ENCODE measurements at regions not wholly inside any gene's neighbourhood (a gene's known extent, or its start where the extent isn't known, plus 50 kb on each side); places are given as distances from the start of the nearest gene placed in this dataset.

DNA sequence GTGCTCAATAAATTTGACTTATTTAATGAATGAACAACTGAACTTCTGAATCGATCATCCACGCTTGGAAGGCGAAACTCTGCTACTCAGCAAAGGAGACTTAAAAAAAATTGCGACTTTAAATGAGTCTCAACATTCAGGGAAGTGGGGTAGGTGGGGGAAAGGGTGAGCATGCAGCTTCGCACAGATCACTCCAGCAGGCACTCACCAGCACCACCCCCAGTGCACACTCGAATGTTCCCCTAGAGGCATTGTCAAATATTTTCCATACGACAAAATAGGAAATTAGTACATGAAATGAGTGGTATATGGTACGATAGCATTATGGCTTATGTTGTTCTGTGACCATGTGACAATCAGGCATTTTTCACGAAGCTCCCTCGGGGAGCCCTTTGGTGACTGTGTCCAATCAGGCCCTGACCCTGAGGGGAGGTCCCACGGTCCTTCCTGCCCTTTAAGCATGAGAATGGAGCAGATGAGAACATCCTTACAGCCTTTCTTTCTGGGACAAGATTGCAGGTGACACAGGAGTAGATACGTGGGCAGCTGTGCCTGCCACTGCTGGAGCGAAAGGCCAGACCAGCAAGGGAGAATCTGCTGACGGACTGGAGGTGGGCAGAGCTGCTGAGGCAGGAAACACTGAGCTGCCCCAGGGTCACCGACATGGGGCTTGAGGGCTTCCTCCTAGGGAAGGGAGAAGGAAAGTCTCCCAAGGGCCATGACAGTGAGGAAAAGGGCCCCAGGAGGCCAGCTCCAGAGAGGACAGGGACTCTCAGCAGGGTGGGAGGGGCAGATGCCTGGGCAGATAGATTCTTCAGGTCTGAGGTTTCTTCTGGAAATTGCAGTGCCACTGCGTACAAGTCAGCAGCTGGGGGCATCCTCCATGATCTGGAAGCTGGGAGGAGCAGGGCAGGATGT is 101.3 kb upstream of the ID2 start:
- Histone ChIP-seq H3K4me3 (no peak overlapping the region), H3K27ac (no peak overlapping the region), H3K36me3 (no peaks in the 10 kb centered on the region), H3K27me3 (no peaks in the 10 kb centered on the region), H3K4me1 (peaks cover 9 to 43% (median 20%) of the 10 kb centered on the region in 4 donors), H3K9me3 (no peaks in the 10 kb centered on the region)
- no peak for DNase-seq
- 76 to 90% (median 84%) methylated on average over 15 to 16 of the region's 16 CpGs for WGBS, 5 donors
- no peak for TF ChIP-seq POLR2A (IDR thresholded peaks at IDR 0.05)
- TF ChIP-seq POLR2AphosphoS5 (IDR thresholded peaks at IDR 0.05) = no peak
- TF ChIP-seq EP300 (IDR thresholded peaks at IDR 0.05) = no peak
- TF ChIP-seq, protein P1, sequence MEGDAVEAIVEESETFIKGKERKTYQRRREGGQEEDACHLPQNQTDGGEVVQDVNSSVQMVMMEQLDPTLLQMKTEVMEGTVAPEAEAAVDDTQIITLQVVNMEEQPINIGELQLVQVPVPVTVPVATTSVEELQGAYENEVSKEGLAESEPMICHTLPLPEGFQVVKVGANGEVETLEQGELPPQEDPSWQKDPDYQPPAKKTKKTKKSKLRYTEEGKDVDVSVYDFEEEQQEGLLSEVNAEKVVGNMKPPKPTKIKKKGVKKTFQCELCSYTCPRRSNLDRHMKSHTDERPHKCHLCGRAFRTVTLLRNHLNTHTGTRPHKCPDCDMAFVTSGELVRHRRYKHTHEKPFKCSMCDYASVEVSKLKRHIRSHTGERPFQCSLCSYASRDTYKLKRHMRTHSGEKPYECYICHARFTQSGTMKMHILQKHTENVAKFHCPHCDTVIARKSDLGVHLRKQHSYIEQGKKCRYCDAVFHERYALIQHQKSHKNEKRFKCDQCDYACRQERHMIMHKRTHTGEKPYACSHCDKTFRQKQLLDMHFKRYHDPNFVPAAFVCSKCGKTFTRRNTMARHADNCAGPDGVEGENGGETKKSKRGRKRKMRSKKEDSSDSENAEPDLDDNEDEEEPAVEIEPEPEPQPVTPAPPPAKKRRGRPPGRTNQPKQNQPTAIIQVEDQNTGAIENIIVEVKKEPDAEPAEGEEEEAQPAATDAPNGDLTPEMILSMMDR (IDR thresholded peaks at IDR 0.05) = no peak
- intact Hi-C loops (cut with DNase I; ENCODE audit: low total_unique reads) = no loop called here

DNA sequence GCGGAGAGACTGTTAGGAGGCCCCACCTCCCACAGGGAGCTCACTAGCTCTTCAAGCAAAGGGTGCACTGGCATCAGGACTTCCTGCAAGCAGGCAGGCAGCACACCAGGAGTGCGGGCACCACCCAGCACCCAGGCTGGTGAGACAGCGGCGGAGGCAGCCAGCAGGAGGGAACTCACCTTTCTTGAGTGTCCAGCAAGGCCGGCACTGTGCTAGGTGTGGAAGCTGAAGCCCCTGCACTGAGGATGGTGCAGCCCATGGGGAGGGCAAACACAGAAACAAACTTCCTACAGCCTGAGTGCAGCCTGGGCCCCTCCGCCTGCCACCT is 100.7 kb upstream of the ID2 start:
- Histone ChIP-seq H3K36me3 (no peaks in the 10 kb centered on the region), H3K4me1 (peaks cover 9 to 37% (median 18%) of the 10 kb centered on the region in 4 donors), H3K9me3 (no peaks in the 10 kb centered on the region), H3K4me3 (no peak overlapping the region), H3K27ac (no peak overlapping the region), H3K27me3 (no peaks in the 10 kb centered on the region)
- peak in 1 of 2 donors; percentile 26 for DNase-seq
- 65 to 76% (median 71%) methylated on average over 1 to 6 of the region's 6 CpGs for WGBS, 5 donors
- intact Hi-C loops (cut with DNase I; ENCODE audit: low total_unique reads) = no loop called here
- no peak for TF ChIP-seq POLR2AphosphoS5 (IDR thresholded peaks at IDR 0.05)
- TF ChIP-seq, protein P1 (IDR thresholded peaks at IDR 0.05) = no peak
- TF ChIP-seq POLR2A (IDR thresholded peaks at IDR 0.05) = no peak
- no peak for TF ChIP-seq EP300 (IDR thresholded peaks at IDR 0.05)

DNA sequence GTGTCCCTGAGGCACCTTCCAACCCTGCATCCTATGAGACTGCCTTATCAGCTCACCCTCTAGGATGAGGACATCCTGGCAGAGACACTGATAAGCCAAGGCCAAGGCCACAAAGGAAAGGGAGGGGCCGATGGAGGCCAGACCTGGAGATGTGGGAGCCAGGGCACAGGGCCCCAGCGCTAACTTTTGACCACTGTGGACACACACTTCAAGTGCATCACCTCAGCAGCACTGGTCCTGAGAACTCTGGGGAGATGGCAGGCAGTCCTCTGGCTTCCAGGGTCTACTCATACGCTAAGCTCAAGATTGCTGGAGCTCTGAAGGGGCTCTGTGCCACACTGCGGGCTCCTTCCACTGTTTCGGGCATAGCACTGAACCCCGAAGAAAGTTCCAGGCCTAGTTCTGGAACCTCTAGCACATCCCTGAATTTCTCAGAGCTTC is 100.2 kb upstream of the ID2 start:
- TF ChIP-seq, protein P1 (IDR thresholded peaks at IDR 0.05) = no peak
- TF ChIP-seq POLR2AphosphoS5 (IDR thresholded peaks at IDR 0.05) (no peak), EP300 (IDR thresholded peaks at IDR 0.05) (no peak), POLR2A (IDR thresholded peaks at IDR 0.05) (no peak)
- H3K4me3 ChIP-seq = no peak overlapping the region
- H3K4me1 ChIP-seq = peaks cover 9 to 33% (median 18%) of the 10 kb centered on the region in 4 donors
- 77 to 100% (median 88%) methylated on average over 5 to 6 of the region's 6 CpGs for WGBS, 5 donors
- H3K27ac ChIP-seq = no peak overlapping the region
- intact Hi-C loops (cut with DNase I; ENCODE audit: low total_unique reads) = no loop called here
- H3K9me3 ChIP-seq = no peaks in the 10 kb centered on the region
- no peaks in the 10 kb centered on the region for H3K27me3 ChIP-seq
- peak in 1 of 2 donors; percentile 11 for DNase-seq
- H3K36me3 ChIP-seq = no peaks in the 10 kb centered on the region

DNA sequence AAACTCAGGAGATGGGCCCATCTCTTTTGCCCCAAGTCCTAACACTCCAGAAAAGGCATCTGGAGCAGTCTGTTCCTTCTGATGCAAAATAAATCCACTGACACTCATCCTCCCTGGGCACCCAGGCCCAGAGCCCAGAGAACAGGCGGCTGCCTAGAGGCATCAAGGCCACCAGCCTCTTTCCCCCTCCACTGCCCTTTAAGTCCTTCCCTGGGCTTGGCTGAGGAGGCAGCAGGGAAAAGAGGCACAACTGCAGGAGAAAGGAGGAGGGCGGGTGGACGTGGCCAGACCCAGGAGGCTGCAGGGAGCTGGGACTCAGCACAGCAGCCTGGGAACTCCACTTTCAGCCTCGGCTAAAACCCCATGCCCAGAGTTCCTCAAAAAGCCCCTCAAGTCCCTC is 99.7 kb upstream of the ID2 start:
- H3K36me3 ChIP-seq = no peaks in the 10 kb centered on the region

More for the DNA sequence above, 99.7 kb upstream of the ID2 start:
- H3K4me3 ChIP-seq = no peak overlapping the region
- H3K9me3 ChIP-seq = no peaks in the 10 kb centered on the region
- WGBS, 5 donors = 92 to 98% (median 96%) methylated on average over 4 of the region's 4 CpGs
- intact Hi-C loops (cut with DNase I; ENCODE audit: low total_unique reads) = no loop called here
- H3K4me1 ChIP-seq = peaks cover 9 to 30% (median 18%) of the 10 kb centered on the region in 4 donors
- H3K27ac ChIP-seq = peak overlapping the region in 1 of 5 donors; percentile 73
- TF ChIP-seq POLR2AphosphoS5 (IDR thresholded peaks at IDR 0.05) (no peak), EP300 (IDR thresholded peaks at IDR 0.05) (no peak), POLR2A (IDR thresholded peaks at IDR 0.05) (no peak)
- TF ChIP-seq, protein P1 (IDR thresholded peaks at IDR 0.05) = no peak
- peak in 1 of 2 donors; percentile 16 for DNase-seq
- H3K27me3 ChIP-seq = no peaks in the 10 kb centered on the region
